H1 (cell line): ENCODE measurements at regions not wholly inside any gene's neighbourhood (a gene's known extent, or its start where the extent isn't known, plus 50 kb on each side); places are given as distances from the start of the nearest gene placed in this dataset.

Experiments used
- CTCF ChIA-PET: fragments of 300-600 bp; sonication (Branson Sonifier 250); formaldehyde crosslinking; loops from one replicate; lab custom pipeline; 2021; ENCODE audit not compliant: partially characterized antibody; lab: Charles Lee
- POLR2A ChIA-PET: fragments of 300-600 bp; sonication (Branson Sonifier 250); formaldehyde crosslinking; loops from one replicate; lab custom pipeline; 2021; ENCODE audit warnings: inconsistent platforms; ENCODE audit not compliant: partially characterized antibody; lab: Charles Lee
- DNase-seq, 2 experiments: peaks; one replicate each; pipeline versions ENCODE4 v3.0.0 to v3.0.0-alpha.2; 2010 to 2022; ENCODE audit warnings: low spot score in 2 of 2, low read depth in 1 of 2, mixed read lengths in 1 of 2
- FAIRE-seq: peaks from 2 replicates; lab custom pipeline; 2011; peaks lifted over from hg19 to GRCh38; lab: Jason Lieb, UNC
- H2AFZ ChIP-seq: 2 replicates; pipeline ENCODE4 v1.8.1; 2012; ENCODE audit warnings: low read length, inconsistent platforms
- H2AK5ac ChIP-seq: 2 replicates; pipeline ENCODE4 v1.6.1; 2013; ENCODE audit warnings: low read depth, low read length
- H2BK120ac ChIP-seq: replicated peaks from 2 replicates; pipeline ENCODE3; 2013; ENCODE audit warnings: low read depth, low read length, inconsistent platforms
- H2BK12ac ChIP-seq: 2 replicates; pipeline ENCODE4 v1.6.1; 2013; ENCODE audit warnings: low read depth, low read length
- H2BK15ac ChIP-seq: 2 replicates; pipeline ENCODE4 v1.6.1; 2013; ENCODE audit warnings: low read length
- H2BK20ac ChIP-seq: 2 replicates; pipeline ENCODE4 v1.6.1; 2013; ENCODE audit warnings: low read length
- H2BK5ac ChIP-seq: 2 replicates; pipeline ENCODE4 v1.6.1; 2013; ENCODE audit warnings: low read depth, low read length
- H3K14ac ChIP-seq: 2 replicates; pipeline ENCODE4 v1.6.1; 2013; ENCODE audit warnings: inconsistent platforms; ENCODE audit not compliant: insufficient read length
- H3K18ac ChIP-seq: 2 replicates; pipeline ENCODE4 v1.6.1; 2013; ENCODE audit warnings: low read length; ENCODE audit errors: extremely low read depth
- H3K23ac ChIP-seq: 2 replicates; pipeline ENCODE4 v1.6.1; 2013; ENCODE audit warnings: inconsistent platforms; ENCODE audit not compliant: insufficient read length
- H3K23me2 ChIP-seq: 2 replicates; pipeline ENCODE4 v1.6.1; 2013; ENCODE audit warnings: low read depth, low read length
- H3K27ac ChIP-seq: 2 replicates; pipeline ENCODE4 v1.6.1; 2011; ENCODE audit warnings: low read depth, low read length, inconsistent platforms
- H3K27me3 ChIP-seq, 4 experiments: replicated peaks in 1 of 4; 1 replicate in 1 of 4; 2 replicates in 3 of 4; pipeline versions ENCODE4 v1.6.1 to v1.8.1; 2011 to 2013; ENCODE audit warnings: low read length in 3 of 4, mild to moderate bottlenecking in 3 of 4, inconsistent platforms in 2 of 4, mixed read lengths in 2 of 4, moderate library complexity in 1 of 4; ENCODE audit not compliant: control insufficient read depth in 3 of 4, insufficient read depth in 3 of 4; ENCODE audit errors: extremely low read depth in 1 of 4
- H3K36me3 ChIP-seq, 4 experiments: 2 replicates each; pipeline versions ENCODE4 v1.6.1 to v1.8.1; 2011 to 2013; ENCODE audit warnings: mild to moderate bottlenecking in 4 of 4, low read length in 3 of 4, moderate library complexity in 2 of 4, control low read depth in 1 of 4, inconsistent platforms in 1 of 4; ENCODE audit not compliant: insufficient read depth in 4 of 4, control insufficient read depth in 2 of 4
- H3K4ac ChIP-seq: replicated peaks from 2 replicates; pipeline ENCODE3; 2013; ENCODE audit warnings: low read length, low read depth, mixed read lengths, inconsistent platforms; ENCODE audit not compliant: insufficient read length
- H3K4me1 ChIP-seq, 4 experiments: replicated peaks in 1 of 4; 1 replicate in 1 of 4; 2 replicates in 3 of 4; pipeline versions ENCODE4 v1.6.1 to v1.8.1; 2011 to 2013; ENCODE audit warnings: low read length in 3 of 4, inconsistent platforms in 2 of 4, mixed read lengths in 1 of 4; ENCODE audit not compliant: insufficient read depth in 4 of 4, control insufficient read depth in 3 of 4
- H3K4me2 ChIP-seq, 2 experiments: 2 replicates each; pipeline versions ENCODE4 v1.6.1 to v1.8.1; 2011 to 2013; ENCODE audit warnings: low read depth in 2 of 2, low read length in 2 of 2, control low read depth in 1 of 2, inconsistent platforms in 1 of 2, mild to moderate bottlenecking in 1 of 2; ENCODE audit not compliant: insufficient read depth in 1 of 2
- H3K4me3 ChIP-seq, 4 experiments: fragments of 200-600, 300-600 bp in 1 of 4; sonication (generic), shearing (Covaris generic), sonication (Bioruptor Twin) in 1 of 4; 2 replicates each; pipeline versions ENCODE4 v1.5.1 to v1.8.1; 2011 to 2016; ENCODE audit warnings: low read length in 4 of 4, low read depth in 3 of 4, control low read depth in 2 of 4, inconsistent platforms in 2 of 4, mild to moderate bottlenecking in 2 of 4, mixed read lengths in 1 of 4, moderate library complexity in 1 of 4; ENCODE audit not compliant: insufficient read depth in 2 of 4; ENCODE audit errors: extremely low read depth in 1 of 4
- H3K56ac ChIP-seq: replicated peaks from 2 replicates; pipeline ENCODE3; 2013; ENCODE audit warnings: low read depth, mild to moderate bottlenecking, mixed read lengths, low read length, inconsistent platforms; ENCODE audit not compliant: insufficient read length
- H3K79me1 ChIP-seq: 2 replicates; pipeline ENCODE4 v1.6.1; 2013; ENCODE audit warnings: low read depth, low read length, control low read depth
- H3K79me2 ChIP-seq, 2 experiments: 2 replicates each; pipeline versions ENCODE4 v1.6.1 to v1.8.1; 2012 to 2013; ENCODE audit warnings: low read length in 2 of 2, mild to moderate bottlenecking in 2 of 2, inconsistent platforms in 1 of 2; ENCODE audit not compliant: insufficient read depth in 2 of 2, control insufficient read depth in 1 of 2
- H3K9ac ChIP-seq, 4 experiments: replicated peaks in 1 of 4; 1 replicate in 1 of 4; 2 replicates in 3 of 4; pipeline versions ENCODE4 v1.6.1 to v1.8.1; 2011 to 2013; ENCODE audit warnings: low read depth in 3 of 4, low read length in 3 of 4, control low read depth in 2 of 4, mild to moderate bottlenecking in 2 of 4, moderate library complexity in 2 of 4, inconsistent platforms in 1 of 4; ENCODE audit errors: extremely low read depth in 1 of 4
- H3K9me3 ChIP-seq, 2 experiments: 2 replicates each; pipeline versions ENCODE4 v1.6.1 to v1.8.1; 2012 to 2013; ENCODE audit warnings: mild to moderate bottlenecking in 2 of 2, moderate library complexity in 2 of 2, control low read depth in 1 of 2, inconsistent platforms in 1 of 2, low read depth in 1 of 2, low read length in 1 of 2, mixed read lengths in 1 of 2; ENCODE audit not compliant: insufficient read depth in 2 of 2
- H4K20me1 ChIP-seq, 2 experiments: replicated peaks in 1 of 2; 2 replicates each; pipeline versions ENCODE3 to v1.8.1; 2011 to 2013; ENCODE audit warnings: inconsistent platforms in 2 of 2, low read length in 2 of 2, mild to moderate bottlenecking in 1 of 2; ENCODE audit not compliant: insufficient read depth in 2 of 2, control insufficient read depth in 1 of 2
- H4K5ac ChIP-seq: 2 replicates; pipeline ENCODE4 v1.6.1; 2013; ENCODE audit warnings: low read length, low read depth, mixed read lengths, inconsistent platforms; ENCODE audit not compliant: insufficient read length
- H4K8ac ChIP-seq: 2 replicates; pipeline ENCODE4 v1.8.0; 2013; ENCODE audit warnings: mild to moderate bottlenecking, moderate library complexity, low read length, inconsistent platforms; ENCODE audit not compliant: insufficient read depth; ENCODE audit errors: extremely low read depth
- H4K91ac ChIP-seq: replicated peaks from 2 replicates; pipeline ENCODE3; 2013; ENCODE audit warnings: low read length, mixed read lengths, inconsistent platforms; ENCODE audit not compliant: insufficient read length
- BCL11A ChIP-seq, 2 experiments: IDR thresholded peaks; one replicate each; pipeline ENCODE4 v1.6.1; 2011; ENCODE audit warnings: low read depth in 2 of 2, low read length in 2 of 2, mild to moderate bottlenecking in 2 of 2
- SUZ12 ChIP-seq: fragments of 200-600 bp; sonication (generic); IDR thresholded peaks from 2 replicates; pipeline ENCODE4 v1.6.1; 2012; ENCODE audit warnings: mild to moderate bottlenecking, inconsistent platforms, low read length, moderate library complexity, mixed read lengths

DNA sequence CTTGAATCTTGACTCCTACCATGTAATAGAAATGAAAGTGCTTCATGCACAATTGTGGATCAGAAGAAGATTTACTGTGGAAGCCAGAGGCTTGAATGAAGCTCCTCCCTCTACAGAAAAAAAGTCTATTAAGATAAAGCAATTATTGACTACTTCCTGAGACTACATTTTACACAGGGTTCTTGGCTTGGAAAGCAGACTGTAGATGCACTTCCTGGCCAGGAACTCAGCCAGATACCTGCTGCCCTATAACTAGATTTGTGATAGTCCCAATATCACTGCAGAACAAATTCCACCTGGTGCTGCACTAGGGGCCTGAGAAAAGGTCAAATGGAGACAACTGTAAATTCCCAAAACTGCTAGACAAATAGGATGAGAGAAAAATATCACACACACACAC is 96.8 kb upstream of the GUCA2B start:
- Histone ChIP-seq H3K36me3 (no peaks in the 10 kb centered on the region), H3K23ac (no peak overlapping the region), H2AK5ac (no peak overlapping the region), H3K4ac (no peak overlapping the region), H4K8ac (no peak overlapping the region), H2AFZ (no peak overlapping the region), H3K4me2 (no peak overlapping the region), H3K9ac (no peak overlapping the region), H3K9me3 (peaks cover 7 to 8% of the 10 kb centered on the region in 2 experiments; a peak in 3 of 4 replicates), H3K56ac (no peak overlapping the region), H3K14ac (no peak overlapping the region), H4K20me1 (no peaks in the 10 kb centered on the region), H3K27me3 (no peaks in the 10 kb centered on the region), H2BK120ac (no peak overlapping the region), H3K27ac (no peak overlapping the region), H2BK15ac (no peak overlapping the region), H2BK12ac (no peak overlapping the region), H3K4me3 (no peak overlapping the region), H3K4me1 (no peaks in the 10 kb centered on the region), H2BK20ac (no peak overlapping the region), H4K5ac (no peak overlapping the region), H3K23me2 (no peaks in the 10 kb centered on the region), H4K91ac (no peak overlapping the region), H2BK5ac (no peak overlapping the region), H3K18ac (no peak overlapping the region), H3K79me2 (no peaks in the 10 kb centered on the region), H3K79me1 (no peaks in the 10 kb centered on the region)
- FAIRE-seq, result no peak
- POLR2A ChIA-PET, result interaction anchor here (0.6 kb wide), 1 partner anchor 236 kb away, joined by 3 read pairs; no protein-coding TSS in a partner anchor
- no peak for DNase-seq
- TF ChIP-seq BCL11A (IDR thresholded peaks at IDR 0.05; ENCODE audit: low read depth in 2 of 2, low read length in 2 of 2), result no peak
- TF ChIP-seq SUZ12, result no peak
- CTCF ChIA-PET, result interaction anchor here (1.2 to 1.3 kb wide), 2 partner anchors 10 to 242 kb away, joined by 3 to 6 read pairs; no protein-coding TSS in a partner anchor
